NCI-H1930 (cell line): ENCODE measurements at regions not wholly inside any gene's neighbourhood (a gene's known extent, or its start where the extent isn't known, plus 50 kb on each side); places are given as distances from the start of the nearest gene placed in this dataset.
"Not testable (repeated sequence)": the region's sequence is repeated elsewhere in the genome, so short reads cannot be mapped to it uniquely, and the experiment has no call there.

Source experiments
- DNase-seq, 2 experiments: peaks; one replicate each; lab custom pipeline; 2025; lab: John Stamatoyannopoulos, UW

- DNase-seq, result no peak
Observed at GRCh38 chr11:122202161-122202950, 86.3 kb upstream of the BLID start.

GRCh38 chr11:122201106-122201505 is 85.1 kb upstream of the BLID start:
- DNase-seq, result no peak

- DNase-seq, result no peak
Observed at GRCh38 chr11:122199661-122200060, 83.6 kb upstream of the BLID start.

- no peak for DNase-seq
Observed at GRCh38 chr11:122198291-122198983, 82.4 kb upstream of the BLID start.

- no peak for DNase-seq
Observed at GRCh38 chr11:122197066-122197987, 81.3 kb upstream of the BLID start.

GRCh38 chr11:122195790-122196189 is 79.8 kb upstream of the BLID start:
- no peak for DNase-seq

GRCh38 chr11:122193881-122194480 is 78.0 kb upstream of the BLID start:
- DNase-seq, result not testable (repeated sequence)

GRCh38 chr11:122193457-122193856 is 77.4 kb upstream of the BLID start:
- no peak for DNase-seq

- DNase-seq, result no peak
Observed at GRCh38 chr11:122192634-122193255, 76.7 kb upstream of the BLID start.

GRCh38 chr11:122190768-122191167 is 74.8 kb upstream of the BLID start:
- DNase-seq, result no peak

- no peak for DNase-seq
Observed at GRCh38 chr11:122189229-122189628, 73.2 kb upstream of the BLID start.

GRCh38 chr11:122187373-122188165 is 71.6 kb upstream of the BLID start:
- DNase-seq, result no peak

- DNase-seq, result no peak
Observed at GRCh38 chr11:122186439-122187080, 70.5 kb upstream of the BLID start.

GRCh38 chr11:122183933-122184332 is 67.9 kb upstream of the BLID start:
- DNase-seq, result no peak

GRCh38 chr11:122181893-122182292 is 65.9 kb upstream of the BLID start:
- no peak for DNase-seq

GRCh38 chr11:122181372-122181771 is 65.4 kb upstream of the BLID start:
- DNase-seq, result no peak

- DNase-seq, result no peak
Observed at GRCh38 chr11:122179961-122180834, 64.2 kb upstream of the BLID start.

GRCh38 chr11:122178795-122179194 is 62.8 kb upstream of the BLID start:
- no peak for DNase-seq

- no peak for DNase-seq
Observed at GRCh38 chr11:122177238-122177637, 61.2 kb upstream of the BLID start.
